Fibroblast of the aortic adventitia (primary cell): ENCODE measurements at regions not wholly inside any gene's neighbourhood (a gene's known extent, or its start where the extent isn't known, plus 50 kb on each side); places are given as distances from the start of the nearest gene placed in this dataset.

Source experiments
- DNase-seq: peaks from one replicate; pipeline ENCODE4 v3.0.0-alpha.2; 2010; ENCODE audit warnings: low read depth
- H3K4me3 ChIP-seq: 2 replicates; pipeline ENCODE4 v1.5.1; 2011; ENCODE audit warnings: low read depth, mild to moderate bottlenecking, control low read depth, low read length, moderate library complexity
- TF ChIP-seq, protein P1 (sequence below): IDR thresholded peaks from 2 replicates; pipeline ENCODE4 v1.5.1; 2011; ENCODE audit warnings: mild to moderate bottlenecking, low read length, control low read depth, inconsistent platforms; ENCODE audit not compliant: insufficient read depth

DNA sequence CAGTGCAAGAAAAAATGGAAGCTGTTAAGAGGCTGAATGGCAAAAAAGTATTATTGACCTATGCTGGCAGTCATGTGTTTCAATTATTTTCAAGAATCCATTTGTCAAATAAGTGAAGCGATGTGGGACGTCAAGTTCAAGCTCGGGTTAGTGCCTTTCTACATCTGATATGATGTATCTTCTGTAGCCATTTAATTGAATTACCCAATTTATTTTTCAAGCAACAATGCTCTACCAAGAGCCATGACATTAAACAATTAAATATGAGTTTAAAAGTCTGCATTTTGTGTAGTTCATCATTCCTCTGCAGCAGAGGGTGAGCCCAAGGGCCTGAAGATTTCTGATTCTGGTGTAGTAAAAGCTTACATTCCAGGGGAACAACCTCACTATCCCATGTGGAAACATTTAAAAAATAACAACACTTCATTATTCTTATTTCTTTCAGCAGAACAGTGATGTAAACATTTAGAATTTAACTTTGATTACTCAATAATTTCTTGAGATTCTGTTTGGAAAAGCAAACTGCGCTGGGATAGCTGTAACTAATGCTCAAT lies 619.7 kb upstream of the ARRDC3 start:
- TF ChIP-seq, protein P1, sequence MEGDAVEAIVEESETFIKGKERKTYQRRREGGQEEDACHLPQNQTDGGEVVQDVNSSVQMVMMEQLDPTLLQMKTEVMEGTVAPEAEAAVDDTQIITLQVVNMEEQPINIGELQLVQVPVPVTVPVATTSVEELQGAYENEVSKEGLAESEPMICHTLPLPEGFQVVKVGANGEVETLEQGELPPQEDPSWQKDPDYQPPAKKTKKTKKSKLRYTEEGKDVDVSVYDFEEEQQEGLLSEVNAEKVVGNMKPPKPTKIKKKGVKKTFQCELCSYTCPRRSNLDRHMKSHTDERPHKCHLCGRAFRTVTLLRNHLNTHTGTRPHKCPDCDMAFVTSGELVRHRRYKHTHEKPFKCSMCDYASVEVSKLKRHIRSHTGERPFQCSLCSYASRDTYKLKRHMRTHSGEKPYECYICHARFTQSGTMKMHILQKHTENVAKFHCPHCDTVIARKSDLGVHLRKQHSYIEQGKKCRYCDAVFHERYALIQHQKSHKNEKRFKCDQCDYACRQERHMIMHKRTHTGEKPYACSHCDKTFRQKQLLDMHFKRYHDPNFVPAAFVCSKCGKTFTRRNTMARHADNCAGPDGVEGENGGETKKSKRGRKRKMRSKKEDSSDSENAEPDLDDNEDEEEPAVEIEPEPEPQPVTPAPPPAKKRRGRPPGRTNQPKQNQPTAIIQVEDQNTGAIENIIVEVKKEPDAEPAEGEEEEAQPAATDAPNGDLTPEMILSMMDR, result no peak
- DNase-seq, result no peak
- no peak overlapping the region for H3K4me3 ChIP-seq

- no peak for DNase-seq
- TF ChIP-seq, protein P1, result no peak
- H3K4me3 ChIP-seq, result no peak overlapping the region
Observed at GRCh38 chr5:91998774-91999173, 615.7 kb upstream of the ARRDC3 start.

GRCh38 chr5:91983869-91984268 lies 600.8 kb upstream of the ARRDC3 start:
- DNase-seq, result no peak
- TF ChIP-seq, protein P1, result no peak
- H3K4me3 ChIP-seq, result no peak overlapping the region

DNA sequence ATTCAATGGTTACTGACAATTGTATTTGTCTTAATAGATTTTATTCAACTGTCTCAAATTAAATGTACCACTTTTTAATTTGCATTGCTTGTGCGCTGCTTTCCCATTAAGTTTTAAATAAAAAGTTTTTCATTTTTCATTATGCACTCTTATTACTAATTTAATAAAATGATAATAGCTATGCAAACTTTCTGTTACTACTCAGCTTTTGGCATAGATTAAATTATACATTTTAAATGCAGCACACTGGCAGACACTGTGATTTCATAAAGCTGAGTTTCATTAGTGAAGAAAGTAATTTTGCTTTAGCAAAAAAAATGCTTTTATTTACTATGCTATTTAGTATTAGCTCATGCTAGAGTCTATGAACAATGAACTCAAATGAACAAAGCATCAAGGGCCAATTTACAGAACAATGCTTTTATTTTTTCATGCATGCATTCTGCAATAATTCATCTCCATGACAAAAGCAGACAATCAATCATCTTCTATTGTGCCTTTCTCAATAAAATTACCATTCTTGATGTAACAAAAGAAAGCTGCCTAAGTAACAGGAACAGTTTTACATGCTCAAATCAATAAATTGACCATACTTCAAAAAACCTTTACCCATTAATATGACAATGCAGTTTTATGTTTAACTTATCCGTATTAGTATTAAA lies 595.2 kb upstream of the ARRDC3 start:
- TF ChIP-seq, protein P1, result no peak
- H3K4me3 ChIP-seq, result no peak overlapping the region
- DNase-seq, result no peak

GRCh38 chr5:91977579-91977978 lies 594.5 kb upstream of the ARRDC3 start:
- TF ChIP-seq, protein P1, result no peak
- no peak for DNase-seq

GRCh38 chr5:91976451-91976850 lies 593.3 kb upstream of the ARRDC3 start:
- no peak for DNase-seq
- H3K4me3 ChIP-seq, result no peak overlapping the region
- TF ChIP-seq, protein P1, result no peak

More at GRCh38 chr5:91977579-91977978, 594.5 kb upstream of the ARRDC3 start:
- no peak overlapping the region for H3K4me3 ChIP-seq
